HFFc6 (cell line): ENCODE measurements at regions not wholly inside any gene's neighbourhood (a gene's known extent, or its start where the extent isn't known, plus 50 kb on each side); places are given as distances from the start of the nearest gene placed in this dataset.
"Not testable (repeated sequence)": the region's sequence is repeated elsewhere in the genome, so short reads cannot be mapped to it uniquely, and the experiment has no call there.

ENCODE experiments used
- DNase-seq: peaks from one replicate; pipeline ENCODE4 v3.0.0-alpha.2; 2018
- H3K27ac Mint-ChIP-seq: 2 replicates; pipeline ENCODE4 v1.8.0; 2020; ENCODE audit warnings: mild to moderate bottlenecking, mixed read lengths
- H3K27me3 Mint-ChIP-seq: 2 replicates; pipeline ENCODE4 v1.8.0; 2021; ENCODE audit warnings: mild to moderate bottlenecking, moderate library complexity, mixed read lengths; ENCODE audit not compliant: insufficient read depth
- H3K36me3 Mint-ChIP-seq: 2 replicates; pipeline ENCODE4 v1.8.0; 2021; ENCODE audit warnings: low read depth, mixed read lengths
- H3K4me1 Mint-ChIP-seq: 2 replicates; pipeline ENCODE4 v1.8.0; 2020; ENCODE audit warnings: low read depth, mixed read lengths
- H3K4me3 Mint-ChIP-seq: 2 replicates; pipeline ENCODE4 v1.8.0; 2020; ENCODE audit warnings: mild to moderate bottlenecking, moderate library complexity, mixed read lengths
- H3K9me3 Mint-ChIP-seq: 2 replicates; pipeline ENCODE4 v1.8.0; 2020; ENCODE audit warnings: mild to moderate bottlenecking, mixed read lengths
- TF ChIP-seq, protein P1 (sequence below): fragments of 200-600 bp; sonication (generic); IDR thresholded peaks from 2 replicates; pipeline ENCODE4 v1.5.0; 2021; ENCODE audit warnings: antibody characterized with exemption, mild to moderate bottlenecking

DNA sequence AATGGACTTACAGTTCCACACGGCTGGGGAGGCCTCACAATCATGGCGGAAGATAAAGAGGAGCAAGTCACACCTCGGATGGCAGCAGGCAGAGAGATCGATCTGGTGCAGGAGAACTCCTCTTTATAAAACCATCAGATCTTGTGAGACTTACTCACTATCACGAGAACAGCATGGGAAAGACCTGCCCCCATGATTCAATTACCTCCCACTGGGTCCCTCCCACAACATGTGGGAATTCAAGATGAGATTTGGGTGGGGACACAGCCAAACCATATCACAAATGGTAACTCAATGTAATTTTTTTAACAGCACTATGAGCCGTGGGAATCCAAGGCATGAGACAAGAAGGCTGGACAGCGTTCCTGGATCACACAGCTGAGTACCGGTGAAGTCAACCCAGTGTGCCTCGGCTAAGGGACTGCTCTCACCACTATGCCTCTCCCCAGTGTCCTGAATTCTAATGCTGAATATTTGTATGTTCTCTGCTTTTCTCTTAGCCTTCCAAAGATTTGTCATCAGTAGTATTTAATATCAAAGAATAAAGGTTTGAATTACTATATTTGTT, 84.3 kb downstream of the IRS2 start:
- not testable (repeated sequence) for H3K4me3 Mint-ChIP-seq, H3K36me3 Mint-ChIP-seq, H3K9me3 Mint-ChIP-seq, DNase-seq, H3K27ac Mint-ChIP-seq
- peaks cover 41% of the 10 kb centered on the region for H3K27me3 Mint-ChIP-seq
- peaks cover 21% of the 10 kb centered on the region for H3K4me1 Mint-ChIP-seq

DNA sequence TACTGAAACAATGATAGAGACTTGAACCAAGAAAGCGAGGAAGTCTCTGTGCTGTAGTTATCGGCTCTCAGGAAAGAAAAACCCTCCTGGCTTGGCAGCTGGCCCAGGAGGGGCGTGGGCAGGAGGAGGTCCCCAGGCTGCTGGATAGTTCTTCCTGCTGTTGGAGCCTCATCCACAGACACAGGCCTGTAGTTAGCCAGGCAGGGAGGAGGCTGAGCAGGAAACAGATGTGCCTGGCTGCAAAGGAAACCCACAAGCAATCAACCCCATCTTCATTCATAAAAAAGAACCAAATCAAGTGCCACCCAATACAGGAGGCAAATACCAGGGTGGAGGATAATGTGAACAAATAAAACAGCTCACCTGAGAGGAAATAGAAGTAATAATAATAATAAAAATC, 86.2 kb downstream of the IRS2 start:
- Mint-ChIP-seq H3K4me3 (no peak overlapping the region), H3K27ac (no peak overlapping the region), H3K4me1 (peaks cover 21% of the 10 kb centered on the region), H3K36me3 (no peaks in the 10 kb centered on the region), H3K9me3 (no peaks in the 10 kb centered on the region), H3K27me3 (peaks cover 36% of the 10 kb centered on the region)
- DNase-seq: no peak
- TF ChIP-seq, protein P1, sequence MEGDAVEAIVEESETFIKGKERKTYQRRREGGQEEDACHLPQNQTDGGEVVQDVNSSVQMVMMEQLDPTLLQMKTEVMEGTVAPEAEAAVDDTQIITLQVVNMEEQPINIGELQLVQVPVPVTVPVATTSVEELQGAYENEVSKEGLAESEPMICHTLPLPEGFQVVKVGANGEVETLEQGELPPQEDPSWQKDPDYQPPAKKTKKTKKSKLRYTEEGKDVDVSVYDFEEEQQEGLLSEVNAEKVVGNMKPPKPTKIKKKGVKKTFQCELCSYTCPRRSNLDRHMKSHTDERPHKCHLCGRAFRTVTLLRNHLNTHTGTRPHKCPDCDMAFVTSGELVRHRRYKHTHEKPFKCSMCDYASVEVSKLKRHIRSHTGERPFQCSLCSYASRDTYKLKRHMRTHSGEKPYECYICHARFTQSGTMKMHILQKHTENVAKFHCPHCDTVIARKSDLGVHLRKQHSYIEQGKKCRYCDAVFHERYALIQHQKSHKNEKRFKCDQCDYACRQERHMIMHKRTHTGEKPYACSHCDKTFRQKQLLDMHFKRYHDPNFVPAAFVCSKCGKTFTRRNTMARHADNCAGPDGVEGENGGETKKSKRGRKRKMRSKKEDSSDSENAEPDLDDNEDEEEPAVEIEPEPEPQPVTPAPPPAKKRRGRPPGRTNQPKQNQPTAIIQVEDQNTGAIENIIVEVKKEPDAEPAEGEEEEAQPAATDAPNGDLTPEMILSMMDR: no peak

DNA sequence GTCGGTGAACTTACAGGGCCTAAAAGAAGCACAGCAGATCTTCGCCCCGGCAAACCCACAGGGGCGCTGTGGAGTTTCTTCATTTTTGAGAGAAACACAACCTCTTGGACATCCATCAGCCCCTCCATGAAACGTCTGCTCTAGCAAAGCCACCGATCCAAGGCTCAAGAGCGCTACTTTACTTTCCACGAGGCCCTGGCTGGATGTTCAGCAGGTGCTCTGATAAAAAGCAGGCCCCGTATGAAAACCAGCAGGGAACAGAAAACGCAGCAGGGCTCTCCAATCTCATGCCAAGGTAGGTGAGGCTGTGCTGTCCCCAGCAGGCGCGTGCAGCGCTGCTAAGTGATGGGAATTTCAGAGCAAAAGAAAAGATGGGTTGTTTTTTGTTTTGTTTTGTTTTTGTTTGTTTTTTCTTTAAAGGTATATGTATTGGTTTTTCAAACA, 86.7 kb downstream of the IRS2 start:
- TF ChIP-seq, protein P1: no peak
- H3K4me1 Mint-ChIP-seq: peaks cover 21% of the 10 kb centered on the region
- peaks cover 33% of the 10 kb centered on the region for H3K27me3 Mint-ChIP-seq
- no peak for DNase-seq
- no peaks in the 10 kb centered on the region for H3K36me3 Mint-ChIP-seq
- H3K27ac Mint-ChIP-seq: no peak overlapping the region
- no peak overlapping the region for H3K4me3 Mint-ChIP-seq
- no peaks in the 10 kb centered on the region for H3K9me3 Mint-ChIP-seq

DNA sequence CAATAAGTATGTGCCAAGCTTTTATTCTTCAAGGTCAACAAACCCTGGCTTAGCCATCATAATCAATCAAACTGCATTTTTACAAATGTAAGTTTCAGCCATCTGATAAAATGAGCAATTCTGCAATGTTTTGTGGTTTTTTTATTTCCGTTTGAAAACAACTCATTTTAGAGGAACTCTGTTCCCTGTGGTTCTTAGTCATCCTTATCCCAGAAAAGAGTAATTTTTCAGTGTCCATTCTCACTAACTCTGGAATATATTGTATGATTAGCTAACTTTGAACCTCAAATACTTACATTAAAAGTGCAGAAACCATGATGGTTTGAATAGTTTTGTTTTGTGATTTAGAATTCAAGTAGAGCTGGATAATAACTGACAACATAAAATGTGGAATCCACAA, 87.6 kb downstream of the IRS2 start:
- no peak overlapping the region for H3K4me3 Mint-ChIP-seq
- no peak overlapping the region for H3K27ac Mint-ChIP-seq
- TF ChIP-seq, protein P1: no peak
- no peaks in the 10 kb centered on the region for H3K36me3 Mint-ChIP-seq
- peaks cover 21% of the 10 kb centered on the region for H3K4me1 Mint-ChIP-seq
- H3K27me3 Mint-ChIP-seq: peaks cover 25% of the 10 kb centered on the region
- H3K9me3 Mint-ChIP-seq: no peaks in the 10 kb centered on the region
- peak; percentile 60 for DNase-seq

DNA sequence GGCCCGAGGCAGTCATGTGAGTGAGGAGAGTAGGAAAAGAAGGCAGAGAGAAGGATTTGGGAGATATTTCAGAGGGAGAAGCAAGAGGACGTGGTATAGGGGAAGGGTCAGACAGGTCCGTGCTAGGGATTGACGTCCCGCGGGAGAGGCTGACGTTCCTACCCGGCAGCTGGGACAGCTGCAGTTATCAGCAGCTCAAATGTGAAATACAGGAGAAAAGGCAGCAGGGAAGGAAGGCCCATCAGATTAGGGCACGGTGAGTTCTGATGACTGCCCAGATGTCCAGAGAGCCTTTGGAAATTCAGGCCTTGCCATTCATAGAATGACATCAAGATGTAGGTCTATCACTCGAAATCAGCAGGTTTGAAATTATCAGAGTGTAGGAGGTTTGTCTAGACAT, 88.4 kb downstream of the IRS2 start:
- peaks cover 21% of the 10 kb centered on the region for H3K4me1 Mint-ChIP-seq
- no peaks in the 10 kb centered on the region for H3K9me3 Mint-ChIP-seq
- no peak overlapping the region for H3K4me3 Mint-ChIP-seq
- H3K36me3 Mint-ChIP-seq: no peaks in the 10 kb centered on the region
- H3K27me3 Mint-ChIP-seq: peaks cover 21% of the 10 kb centered on the region
- H3K27ac Mint-ChIP-seq: no peak overlapping the region
- TF ChIP-seq, protein P1: no peak
- no peak for DNase-seq

DNA sequence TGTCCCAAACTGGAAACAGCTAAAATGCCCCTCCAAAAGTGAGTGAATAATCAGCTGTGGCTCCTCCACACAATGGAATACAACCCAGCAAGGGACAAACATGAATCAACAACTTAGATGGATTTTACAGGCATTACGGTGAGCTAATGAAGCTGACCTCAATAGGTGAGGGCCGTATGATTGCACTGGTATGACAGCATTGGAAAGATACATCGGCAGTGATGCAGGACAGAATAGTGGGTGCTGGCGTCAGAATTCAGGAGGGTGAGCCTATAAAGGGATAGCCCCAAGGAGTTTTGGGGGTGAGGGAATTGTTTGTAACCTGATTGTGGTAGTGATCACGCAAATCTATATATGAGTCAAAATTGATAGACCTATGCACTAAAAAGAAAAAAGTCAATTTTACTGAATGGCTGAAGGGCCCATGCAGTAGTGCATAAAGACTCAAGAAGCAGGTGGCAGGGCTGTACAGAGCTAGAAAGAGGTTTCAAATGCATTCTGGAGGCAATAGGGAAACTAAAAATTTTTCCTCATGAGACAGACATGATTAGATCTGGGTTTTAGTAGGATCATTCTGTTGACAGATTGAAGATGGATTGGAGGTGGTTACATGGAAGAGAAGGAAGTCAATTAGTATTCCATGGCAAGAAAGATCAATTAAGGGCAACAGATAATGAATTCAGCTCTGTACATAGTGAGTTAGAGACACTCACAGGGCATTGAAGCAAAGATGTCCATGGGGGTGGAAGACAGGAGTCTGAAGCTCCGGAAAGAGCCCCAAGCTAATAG, 90.8 kb downstream of the IRS2 start:
- Mint-ChIP-seq H3K4me1 (peaks cover 21% of the 10 kb centered on the region), H3K27me3 (peaks cover 26% of the 10 kb centered on the region), H3K27ac (no peak overlapping the region), H3K4me3 (no peak overlapping the region), H3K36me3 (no peaks in the 10 kb centered on the region), H3K9me3 (no peaks in the 10 kb centered on the region)
- no peak for DNase-seq
- TF ChIP-seq, protein P1: no peak
